ENCODE measurements at regions not wholly inside any gene's neighbourhood (a gene's known extent, or its start where the extent isn't known, plus 50 kb on each side); places are given as distances from the start of the nearest gene placed in this dataset.

DNA sequence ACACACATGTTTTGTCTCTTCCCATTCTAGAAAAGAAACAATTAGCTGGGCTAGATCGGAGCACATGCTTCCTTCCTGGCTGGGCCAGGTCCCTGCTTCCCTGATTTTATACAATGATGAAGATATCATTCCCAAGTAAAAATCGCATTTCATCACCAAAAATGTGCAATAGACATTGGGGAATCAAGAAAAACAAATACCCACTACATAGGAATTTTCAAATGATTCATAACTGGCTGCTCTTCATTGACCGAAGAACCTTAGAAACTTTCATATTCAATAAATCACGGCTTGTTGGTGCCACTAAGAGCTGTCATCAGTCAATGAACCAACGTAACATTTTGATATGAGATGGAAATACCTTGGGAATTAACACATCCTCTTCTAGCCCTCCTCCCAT, 373.6 kb upstream of the TRIB2 start:
- no peak overlapping the region for H3K4me3 Mint-ChIP-seq (ENCODE audit: unreplicated experiment)
- H3K4me1 Mint-ChIP-seq (ENCODE audit: low read depth): peaks cover 23% of the 10 kb centered on the region
- no peak overlapping the region for H3K27ac Mint-ChIP-seq (ENCODE audit: unreplicated experiment)
- TF ChIP-seq, protein P1, sequence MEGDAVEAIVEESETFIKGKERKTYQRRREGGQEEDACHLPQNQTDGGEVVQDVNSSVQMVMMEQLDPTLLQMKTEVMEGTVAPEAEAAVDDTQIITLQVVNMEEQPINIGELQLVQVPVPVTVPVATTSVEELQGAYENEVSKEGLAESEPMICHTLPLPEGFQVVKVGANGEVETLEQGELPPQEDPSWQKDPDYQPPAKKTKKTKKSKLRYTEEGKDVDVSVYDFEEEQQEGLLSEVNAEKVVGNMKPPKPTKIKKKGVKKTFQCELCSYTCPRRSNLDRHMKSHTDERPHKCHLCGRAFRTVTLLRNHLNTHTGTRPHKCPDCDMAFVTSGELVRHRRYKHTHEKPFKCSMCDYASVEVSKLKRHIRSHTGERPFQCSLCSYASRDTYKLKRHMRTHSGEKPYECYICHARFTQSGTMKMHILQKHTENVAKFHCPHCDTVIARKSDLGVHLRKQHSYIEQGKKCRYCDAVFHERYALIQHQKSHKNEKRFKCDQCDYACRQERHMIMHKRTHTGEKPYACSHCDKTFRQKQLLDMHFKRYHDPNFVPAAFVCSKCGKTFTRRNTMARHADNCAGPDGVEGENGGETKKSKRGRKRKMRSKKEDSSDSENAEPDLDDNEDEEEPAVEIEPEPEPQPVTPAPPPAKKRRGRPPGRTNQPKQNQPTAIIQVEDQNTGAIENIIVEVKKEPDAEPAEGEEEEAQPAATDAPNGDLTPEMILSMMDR (IDR thresholded peaks at IDR 0.05): no peak
- no peaks in the 10 kb centered on the region for H3K36me3 Mint-ChIP-seq (ENCODE audit: low read depth)
- peaks cover 5% of the 10 kb centered on the region for H3K9me3 Mint-ChIP-seq (ENCODE audit: low read depth)
- no peak for DNase-seq (ENCODE audit: low spot score)
- H3K27me3 Mint-ChIP-seq (ENCODE audit: low read depth): no peaks in the 10 kb centered on the region

DNA sequence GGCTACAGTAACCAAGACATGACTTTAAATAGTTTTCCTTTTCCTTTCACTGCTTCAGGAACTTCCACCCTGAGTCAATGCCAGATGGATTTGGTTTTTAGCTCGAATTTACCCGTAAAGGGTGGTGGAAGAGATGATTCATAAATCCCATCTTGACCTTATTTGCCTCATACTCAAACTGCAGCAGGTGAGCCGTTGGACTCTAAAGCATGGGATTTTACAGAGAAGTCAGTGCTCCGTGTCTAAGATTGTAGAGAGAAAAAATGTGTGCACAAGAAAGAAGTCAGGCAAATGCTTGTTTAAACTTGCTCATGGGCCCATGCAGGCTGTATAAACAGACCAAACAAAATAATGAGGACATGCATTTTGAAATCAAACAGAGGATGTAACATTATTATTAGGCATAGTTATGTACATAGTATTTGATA, 369.7 kb upstream of the TRIB2 start:
- Mint-ChIP-seq H3K4me1 (ENCODE audit: low read depth) (peaks cover 32% of the 10 kb centered on the region), H3K27me3 (ENCODE audit: low read depth) (no peaks in the 10 kb centered on the region), H3K36me3 (ENCODE audit: low read depth) (no peaks in the 10 kb centered on the region), H3K4me3 (ENCODE audit: unreplicated experiment) (no peak overlapping the region), H3K9me3 (ENCODE audit: low read depth) (peaks cover 5% of the 10 kb centered on the region), H3K27ac (ENCODE audit: unreplicated experiment) (no peak overlapping the region)
- TF ChIP-seq, protein P1 (IDR thresholded peaks at IDR 0.05): no peak
- no peak for DNase-seq (ENCODE audit: low spot score)

DNA sequence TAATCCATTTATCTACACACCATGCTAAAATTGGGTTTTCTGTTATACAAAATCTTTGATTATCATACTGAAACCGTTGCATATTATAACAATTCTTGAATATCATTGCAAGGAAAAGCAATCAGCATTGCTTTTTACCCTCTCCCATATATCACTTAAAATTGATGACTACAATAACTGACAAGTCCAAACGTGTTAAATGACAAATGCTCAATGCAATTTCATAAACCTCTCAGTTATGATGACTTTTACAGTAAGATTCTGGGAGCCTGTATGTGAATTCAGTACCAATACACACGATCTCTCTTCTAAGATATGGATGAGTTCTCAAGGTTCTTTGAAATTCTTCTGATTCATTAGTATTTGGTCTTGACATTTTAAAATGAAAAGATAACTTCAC, 368.5 kb upstream of the TRIB2 start:
- Mint-ChIP-seq H3K36me3 (ENCODE audit: low read depth) (no peaks in the 10 kb centered on the region), H3K4me3 (ENCODE audit: unreplicated experiment) (no peak overlapping the region), H3K27ac (ENCODE audit: unreplicated experiment) (no peak overlapping the region), H3K4me1 (ENCODE audit: low read depth) (peaks cover 24% of the 10 kb centered on the region), H3K9me3 (ENCODE audit: low read depth) (peaks cover 5% of the 10 kb centered on the region), H3K27me3 (ENCODE audit: low read depth) (no peaks in the 10 kb centered on the region)
- no peak for DNase-seq (ENCODE audit: low spot score)
- TF ChIP-seq, protein P1 (IDR thresholded peaks at IDR 0.05): no peak

DNA sequence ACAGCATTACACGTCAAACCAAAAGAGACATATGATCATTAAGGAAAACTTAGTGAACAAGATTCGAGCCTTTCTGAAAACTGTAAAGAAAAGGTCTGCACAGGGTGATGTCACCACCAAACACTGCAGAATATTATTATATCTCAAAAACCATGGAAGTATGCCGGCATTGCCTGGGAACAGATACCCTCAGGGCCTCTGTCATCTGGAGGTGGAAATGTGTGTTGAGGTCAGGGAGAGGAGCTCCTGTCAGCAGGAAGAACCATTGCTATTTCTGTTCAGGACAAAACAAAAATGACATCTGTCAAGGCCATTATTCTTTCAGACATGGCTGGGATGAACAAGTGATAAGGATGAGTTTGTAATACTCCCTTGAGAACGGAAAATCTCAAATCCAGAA, 365.9 kb upstream of the TRIB2 start:
- H3K27ac Mint-ChIP-seq (ENCODE audit: unreplicated experiment): no peak overlapping the region
- peaks cover 22% of the 10 kb centered on the region for H3K4me1 Mint-ChIP-seq (ENCODE audit: low read depth)
- no peaks in the 10 kb centered on the region for H3K27me3 Mint-ChIP-seq (ENCODE audit: low read depth)
- no peaks in the 10 kb centered on the region for H3K9me3 Mint-ChIP-seq (ENCODE audit: low read depth)
- TF ChIP-seq, protein P1 (IDR thresholded peaks at IDR 0.05): no peak
- no peak for DNase-seq (ENCODE audit: low spot score)
- no peak overlapping the region for H3K4me3 Mint-ChIP-seq (ENCODE audit: unreplicated experiment)
- H3K36me3 Mint-ChIP-seq (ENCODE audit: low read depth): no peaks in the 10 kb centered on the region

DNA sequence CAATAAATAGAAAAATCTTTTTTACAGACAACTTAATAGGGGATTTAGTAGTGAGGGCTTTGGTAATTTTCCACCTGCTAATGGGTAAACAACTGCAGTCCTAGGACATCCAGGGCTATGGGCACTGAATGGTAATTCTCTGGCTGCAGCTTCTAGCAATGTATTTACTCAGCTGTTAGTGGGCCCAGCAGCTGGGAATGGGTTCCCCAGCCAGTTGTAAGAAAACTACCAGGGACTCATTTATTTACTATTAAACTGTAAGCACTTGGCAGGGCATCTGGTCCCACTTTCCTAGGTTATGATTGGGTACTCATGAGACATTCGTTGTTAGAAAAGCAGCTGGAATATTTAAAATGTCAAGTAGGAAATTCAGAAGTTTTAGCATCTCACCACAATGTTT, 363.8 kb upstream of the TRIB2 start:
- no peak for DNase-seq (ENCODE audit: low spot score)
- Mint-ChIP-seq H3K27ac (ENCODE audit: unreplicated experiment) (no peak overlapping the region), H3K27me3 (ENCODE audit: low read depth) (no peaks in the 10 kb centered on the region), H3K4me3 (ENCODE audit: unreplicated experiment) (no peak overlapping the region), H3K36me3 (ENCODE audit: low read depth) (no peaks in the 10 kb centered on the region), H3K4me1 (ENCODE audit: low read depth) (peaks cover 17% of the 10 kb centered on the region), H3K9me3 (ENCODE audit: low read depth) (no peaks in the 10 kb centered on the region)
- TF ChIP-seq, protein P1 (IDR thresholded peaks at IDR 0.05): no peak

All from chondrocyte (in vitro differentiated cells).